ENCODE measurements at regions not wholly inside any gene's neighbourhood (a gene's known extent, or its start where the extent isn't known, plus 50 kb on each side); places are given as distances from the start of the nearest gene placed in this dataset.

DNA sequence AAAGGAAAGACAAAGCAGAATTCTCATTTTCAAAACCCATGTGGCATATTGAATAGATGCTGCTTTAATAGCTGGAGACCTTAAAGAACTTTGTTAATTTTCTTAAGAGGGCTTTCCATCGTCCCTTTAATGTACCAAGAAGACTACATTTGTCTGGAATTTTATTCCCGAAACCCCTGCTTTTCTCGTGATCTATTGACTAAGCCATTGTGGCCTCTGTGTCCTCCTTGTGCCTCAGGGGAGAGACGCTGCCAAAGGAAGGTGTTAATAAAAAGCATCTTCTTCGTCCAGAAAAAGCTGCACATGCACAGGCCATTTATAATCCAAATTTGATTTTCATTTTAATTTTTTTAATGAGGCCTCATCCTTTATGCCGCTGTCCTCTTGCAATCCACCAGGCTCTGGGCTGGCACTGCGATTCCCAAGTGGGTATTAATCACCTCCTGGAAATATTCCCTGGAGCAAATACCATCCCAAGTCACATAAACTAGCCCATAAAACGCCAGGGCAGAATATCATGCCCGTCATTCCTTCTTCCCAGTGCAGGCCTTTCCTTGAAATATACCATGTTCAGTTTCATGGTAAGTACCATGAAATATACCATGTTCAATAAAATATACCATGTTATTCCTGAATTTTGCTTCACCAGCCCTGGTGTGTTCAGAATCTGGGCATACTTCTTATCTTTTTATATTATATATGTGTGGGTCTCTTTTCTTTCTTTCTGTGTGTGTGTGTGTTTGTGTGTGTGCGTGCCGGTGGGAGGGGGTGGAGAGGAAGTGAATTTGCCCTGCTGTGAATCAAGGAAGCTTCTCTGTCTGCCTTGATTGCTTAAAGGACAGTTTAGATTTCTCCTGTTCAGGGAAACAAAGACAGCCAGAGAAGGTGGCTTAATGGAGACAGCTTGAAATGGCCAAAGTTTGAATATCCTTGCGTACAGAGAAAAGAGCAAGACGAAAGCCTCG is 147.6 kb downstream of the PHETA1 start:
- peaks cover 28% of the 10 kb centered on the region for H3K27me3 Mint-ChIP-seq (ENCODE audit: low read depth)

DNA sequence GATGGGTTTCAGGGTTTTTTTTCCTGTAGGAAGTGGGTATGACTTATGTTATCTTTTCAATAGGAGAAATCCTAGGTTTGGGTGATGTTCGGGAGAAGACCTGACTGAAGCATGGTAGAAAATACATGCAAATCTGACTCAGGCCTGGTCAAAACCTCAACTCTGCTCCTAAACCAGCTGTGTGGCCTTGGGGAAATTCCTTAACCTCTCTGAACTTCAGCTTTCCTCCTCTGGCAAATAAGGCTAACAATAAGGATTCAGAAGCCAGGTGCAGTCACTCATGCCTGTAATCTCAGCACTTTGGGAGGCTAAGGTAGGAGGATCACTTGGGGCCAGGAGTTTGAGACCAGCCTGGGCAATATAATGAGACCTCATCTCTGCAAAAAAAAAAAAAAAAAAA is 148.5 kb downstream of the PHETA1 start:
- Mint-ChIP-seq H3K4me1 (no peaks in the 10 kb centered on the region), H3K36me3 (ENCODE audit: low read depth) (no peaks in the 10 kb centered on the region), H3K27ac (no peak overlapping the region), H3K27me3 (ENCODE audit: low read depth) (peaks cover 22% of the 10 kb centered on the region), H3K9me3 (no peaks in the 10 kb centered on the region), H3K4me3 (no peak overlapping the region)
- no peak for TF ChIP-seq CTCF (IDR thresholded peaks at IDR 0.05; ENCODE audit: unreplicated experiment in 3 of 3)

More for the DNA sequence above, 147.6 kb downstream of the PHETA1 start:
- Mint-ChIP-seq H3K36me3 (ENCODE audit: low read depth) (no peaks in the 10 kb centered on the region), H3K4me3 (no peak overlapping the region), H3K4me1 (no peaks in the 10 kb centered on the region), H3K27ac (no peak overlapping the region), H3K9me3 (no peaks in the 10 kb centered on the region)
- no peak for TF ChIP-seq CTCF (IDR thresholded peaks at IDR 0.05; ENCODE audit: unreplicated experiment in 3 of 3)

DNA sequence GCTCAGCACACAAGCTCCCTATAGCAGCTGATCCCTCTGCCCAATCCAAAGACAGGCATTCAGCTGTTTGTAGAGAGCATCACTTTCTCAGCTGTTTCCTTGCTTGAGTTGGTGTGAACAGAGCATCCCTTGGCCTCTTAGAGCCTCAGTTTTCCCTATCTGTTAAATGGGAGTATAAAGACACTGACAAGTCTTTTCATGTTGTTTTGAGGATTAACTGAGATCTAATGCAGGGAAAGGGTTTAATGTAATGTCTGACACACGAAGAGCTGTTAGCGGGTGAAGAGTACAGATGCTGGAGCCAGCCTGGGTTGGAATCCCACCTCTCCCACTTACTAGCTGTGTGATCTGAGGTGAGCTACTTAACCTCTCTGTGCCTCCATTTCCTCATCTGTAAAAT is 149.5 kb downstream of the PHETA1 start:
- no peak for TF ChIP-seq CTCF (IDR thresholded peaks at IDR 0.05; ENCODE audit: unreplicated experiment in 3 of 3)

GRCh38 chr12:111218499-111218898 is 150.4 kb downstream of the PHETA1 start:
- Mint-ChIP-seq H3K27me3 (ENCODE audit: low read depth) (peaks cover 27% of the 10 kb centered on the region), H3K9me3 (no peaks in the 10 kb centered on the region), H3K27ac (no peak overlapping the region), H3K4me3 (no peak overlapping the region), H3K36me3 (ENCODE audit: low read depth) (no peaks in the 10 kb centered on the region), H3K4me1 (peaks cover 1% of the 10 kb centered on the region)
- no peak for TF ChIP-seq CTCF (IDR thresholded peaks at IDR 0.05; ENCODE audit: unreplicated experiment in 3 of 3)

More for the DNA sequence above, 149.5 kb downstream of the PHETA1 start:
- H3K4me3 Mint-ChIP-seq = no peak overlapping the region
- H3K27ac Mint-ChIP-seq = no peak overlapping the region
- no peaks in the 10 kb centered on the region for H3K4me1 Mint-ChIP-seq
- peaks cover 27% of the 10 kb centered on the region for H3K27me3 Mint-ChIP-seq (ENCODE audit: low read depth)
- no peaks in the 10 kb centered on the region for H3K36me3 Mint-ChIP-seq (ENCODE audit: low read depth)
- H3K9me3 Mint-ChIP-seq = no peaks in the 10 kb centered on the region

DNA sequence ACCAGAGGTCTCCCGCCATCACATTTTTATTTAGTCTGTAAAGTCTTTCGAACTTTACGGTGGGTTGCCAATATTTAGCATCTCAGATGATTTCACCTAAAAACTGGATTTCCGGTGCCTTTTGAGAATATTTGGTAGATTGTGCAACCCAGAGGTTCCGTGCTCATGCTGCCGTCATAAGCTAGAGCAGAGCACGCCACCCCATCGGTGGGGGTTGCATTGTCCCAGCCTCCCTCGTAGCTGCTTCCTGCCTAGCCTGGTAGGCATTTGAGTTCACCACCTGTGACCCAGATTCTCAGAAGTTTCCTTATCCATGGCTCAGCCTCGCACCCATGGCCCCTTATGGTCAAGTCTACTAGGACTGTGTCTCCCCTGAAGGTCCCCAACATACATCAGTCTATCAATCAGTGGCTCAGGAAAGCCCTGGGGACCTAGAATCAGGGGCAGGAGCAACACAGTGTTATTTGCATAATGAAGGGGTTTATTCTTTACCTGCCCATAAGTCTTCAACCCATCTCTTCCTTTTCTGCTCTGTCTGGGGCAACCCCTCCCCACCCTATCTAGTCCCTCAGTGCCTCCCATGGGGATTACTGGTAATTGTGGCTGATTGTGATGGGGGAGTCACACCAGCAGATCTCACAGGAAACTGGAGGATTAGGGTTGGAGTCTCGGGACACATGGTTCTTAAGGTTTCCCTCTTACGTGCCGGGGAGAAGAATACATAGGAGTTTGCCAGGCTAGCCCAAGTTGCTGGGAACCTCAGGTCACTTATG is 152.3 kb downstream of the PHETA1 start:
- peaks cover 44% of the 10 kb centered on the region for H3K27me3 Mint-ChIP-seq (ENCODE audit: low read depth)
- no peaks in the 10 kb centered on the region for H3K36me3 Mint-ChIP-seq (ENCODE audit: low read depth)
- H3K4me3 Mint-ChIP-seq = no peak overlapping the region
- no peak overlapping the region for H3K27ac Mint-ChIP-seq
- H3K9me3 Mint-ChIP-seq = no peaks in the 10 kb centered on the region
- TF ChIP-seq CTCF (IDR thresholded peaks at IDR 0.05; ENCODE audit: unreplicated experiment in 3 of 3) = no peak
- H3K4me1 Mint-ChIP-seq = peaks cover 10% of the 10 kb centered on the region

Data from nephron (organoid).